ENCODE measurements at regions not wholly inside any gene's neighbourhood (a gene's known extent, or its start where the extent isn't known, plus 50 kb on each side); places are given as distances from the start of the nearest gene placed in this dataset.
"Not testable (repeated sequence)": the region's sequence is repeated elsewhere in the genome, so short reads cannot be mapped to it uniquely, and the experiment has no call there.

GRCh38 chr2:13443554-13444261 lies 727.0 kb downstream of the TRIB2 start:
- H3K27me3 Mint-ChIP-seq (ENCODE audit: low read depth); H3K4me1 Mint-ChIP-seq (ENCODE audit: low read depth); ATAC-seq; H3K4me3 Mint-ChIP-seq; H3K36me3 Mint-ChIP-seq (ENCODE audit: low read depth); H3K27ac Mint-ChIP-seq; H3K9me3 Mint-ChIP-seq (ENCODE audit: insufficient read depth); CTCF ChIA-PET; DNase-seq; POLR2A ChIA-PET: not testable (repeated sequence)

GRCh38 chr2:13462464-13462863 lies 745.7 kb downstream of the TRIB2 start:
- DNase-seq: no peak
- H3K36me3 Mint-ChIP-seq (ENCODE audit: low read depth): no peaks in the 10 kb centered on the region
- H3K9me3 Mint-ChIP-seq (ENCODE audit: insufficient read depth): no peaks in the 10 kb centered on the region
- no peaks in the 10 kb centered on the region for H3K27me3 Mint-ChIP-seq (ENCODE audit: low read depth)
- POLR2A ChIA-PET: no interaction called here
- H3K4me3 Mint-ChIP-seq: no peak overlapping the region
- ATAC-seq: no peak
- no peak overlapping the region for H3K27ac Mint-ChIP-seq
- CTCF ChIA-PET: no interaction called here
- H3K4me1 Mint-ChIP-seq (ENCODE audit: low read depth): no peaks in the 10 kb centered on the region

GRCh38 chr2:13466076-13466475 lies 749.3 kb downstream of the TRIB2 start:
- no peak for ATAC-seq

GRCh38 chr2:13474538-13474937 lies 757.8 kb downstream of the TRIB2 start:
- ATAC-seq: no peak
- Mint-ChIP-seq H3K4me1 (ENCODE audit: low read depth) (no peaks in the 10 kb centered on the region), H3K4me3 (no peak overlapping the region), H3K27ac (no peak overlapping the region), H3K27me3 (ENCODE audit: low read depth) (no peaks in the 10 kb centered on the region), H3K9me3 (ENCODE audit: insufficient read depth) (no peaks in the 10 kb centered on the region), H3K36me3 (ENCODE audit: low read depth) (no peaks in the 10 kb centered on the region)
- ChIA-PET POLR2A (no interaction called here), CTCF (no interaction called here)
- no peak for DNase-seq

More at GRCh38 chr2:13466076-13466475, 749.3 kb downstream of the TRIB2 start:
- no peaks in the 10 kb centered on the region for H3K36me3 Mint-ChIP-seq (ENCODE audit: low read depth)
- no peaks in the 10 kb centered on the region for H3K9me3 Mint-ChIP-seq (ENCODE audit: insufficient read depth)
- no peaks in the 10 kb centered on the region for H3K4me1 Mint-ChIP-seq (ENCODE audit: low read depth)
- H3K4me3 Mint-ChIP-seq: no peak overlapping the region
- H3K27ac Mint-ChIP-seq: no peak overlapping the region
- DNase-seq: no peak
- POLR2A ChIA-PET: no interaction called here
- CTCF ChIA-PET: no interaction called here
- no peaks in the 10 kb centered on the region for H3K27me3 Mint-ChIP-seq (ENCODE audit: low read depth)

GRCh38 chr2:13480057-13480456 lies 763.3 kb downstream of the TRIB2 start:
- Mint-ChIP-seq H3K27ac (no peak overlapping the region), H3K4me3 (no peak overlapping the region), H3K4me1 (ENCODE audit: low read depth) (no peaks in the 10 kb centered on the region), H3K27me3 (ENCODE audit: low read depth) (no peaks in the 10 kb centered on the region), H3K36me3 (ENCODE audit: low read depth) (no peaks in the 10 kb centered on the region), H3K9me3 (ENCODE audit: insufficient read depth) (peaks cover 3% of the 10 kb centered on the region)
- DNase-seq: no peak
- POLR2A ChIA-PET: no interaction called here
- CTCF ChIA-PET: no interaction called here
- ATAC-seq: no peak

- CTCF ChIA-PET: no interaction called here
These were observed 764.5 kb downstream of the TRIB2 start for GRCh38 chr2:13481201-13481600.

GRCh38 chr2:13485256-13485655 lies 768.5 kb downstream of the TRIB2 start:
- H3K27ac Mint-ChIP-seq: no peak overlapping the region
- H3K27me3 Mint-ChIP-seq (ENCODE audit: low read depth): no peaks in the 10 kb centered on the region
- H3K36me3 Mint-ChIP-seq (ENCODE audit: low read depth): no peaks in the 10 kb centered on the region
- no peak overlapping the region for H3K4me3 Mint-ChIP-seq
- ChIA-PET CTCF (no interaction called here), POLR2A (no interaction called here)
- no peaks in the 10 kb centered on the region for H3K4me1 Mint-ChIP-seq (ENCODE audit: low read depth)
- H3K9me3 Mint-ChIP-seq (ENCODE audit: insufficient read depth): peaks cover 3% of the 10 kb centered on the region
- DNase-seq (no peak), ATAC-seq (no peak)

More at GRCh38 chr2:13481201-13481600, 764.5 kb downstream of the TRIB2 start:
- POLR2A ChIA-PET: no interaction called here
- H3K9me3 Mint-ChIP-seq (ENCODE audit: insufficient read depth): peaks cover 3% of the 10 kb centered on the region
- no peak for ATAC-seq
- no peak overlapping the region for H3K4me3 Mint-ChIP-seq
- no peak overlapping the region for H3K27ac Mint-ChIP-seq
- DNase-seq: no peak
- H3K27me3 Mint-ChIP-seq (ENCODE audit: low read depth): no peaks in the 10 kb centered on the region
- no peaks in the 10 kb centered on the region for H3K4me1 Mint-ChIP-seq (ENCODE audit: low read depth)
- H3K36me3 Mint-ChIP-seq (ENCODE audit: low read depth): no peaks in the 10 kb centered on the region

- H3K9me3 Mint-ChIP-seq (ENCODE audit: insufficient read depth): peaks cover 5% of the 10 kb centered on the region
These were observed 772.2 kb downstream of the TRIB2 start for GRCh38 chr2:13488965-13489364.

GRCh38 chr2:13492262-13492661 lies 775.5 kb downstream of the TRIB2 start:
- H3K36me3 Mint-ChIP-seq (ENCODE audit: low read depth): no peaks in the 10 kb centered on the region
- no peaks in the 10 kb centered on the region for H3K4me1 Mint-ChIP-seq (ENCODE audit: low read depth)
- no peak for ATAC-seq

More at GRCh38 chr2:13488965-13489364, 772.2 kb downstream of the TRIB2 start:
- Mint-ChIP-seq H3K27me3 (ENCODE audit: low read depth) (no peaks in the 10 kb centered on the region), H3K36me3 (ENCODE audit: low read depth) (no peaks in the 10 kb centered on the region), H3K4me3 (no peak overlapping the region), H3K27ac (no peak overlapping the region), H3K4me1 (ENCODE audit: low read depth) (no peaks in the 10 kb centered on the region)
- no peak for DNase-seq
- no peak for ATAC-seq
- ChIA-PET CTCF (no interaction called here), POLR2A (no interaction called here)

GRCh38 chr2:13495051-13495450 lies 778.3 kb downstream of the TRIB2 start:
- H3K27ac Mint-ChIP-seq: no peak overlapping the region
- H3K36me3 Mint-ChIP-seq (ENCODE audit: low read depth): no peaks in the 10 kb centered on the region
- DNase-seq (no peak), ATAC-seq (no peak)
- H3K27me3 Mint-ChIP-seq (ENCODE audit: low read depth): no peaks in the 10 kb centered on the region
- no peaks in the 10 kb centered on the region for H3K4me1 Mint-ChIP-seq (ENCODE audit: low read depth)
- POLR2A ChIA-PET: no interaction called here
- H3K9me3 Mint-ChIP-seq (ENCODE audit: insufficient read depth): peaks cover 5% of the 10 kb centered on the region
- H3K4me3 Mint-ChIP-seq: no peak overlapping the region
- CTCF ChIA-PET: no interaction called here

More at GRCh38 chr2:13492262-13492661, 775.5 kb downstream of the TRIB2 start:
- H3K27ac Mint-ChIP-seq: no peak overlapping the region
- POLR2A ChIA-PET: no interaction called here
- DNase-seq: no peak
- no peak overlapping the region for H3K4me3 Mint-ChIP-seq
- H3K9me3 Mint-ChIP-seq (ENCODE audit: insufficient read depth): peaks cover 5% of the 10 kb centered on the region
- no peaks in the 10 kb centered on the region for H3K27me3 Mint-ChIP-seq (ENCODE audit: low read depth)
- CTCF ChIA-PET: no interaction called here

GRCh38 chr2:13504808-13505207 lies 788.1 kb downstream of the TRIB2 start:
- POLR2A ChIA-PET: no interaction called here
- H3K4me1 Mint-ChIP-seq (ENCODE audit: low read depth): no peaks in the 10 kb centered on the region
- no peak overlapping the region for H3K27ac Mint-ChIP-seq
- H3K4me3 Mint-ChIP-seq: no peak overlapping the region
- CTCF ChIA-PET: no interaction called here
- H3K36me3 Mint-ChIP-seq (ENCODE audit: low read depth): no peaks in the 10 kb centered on the region
- H3K27me3 Mint-ChIP-seq (ENCODE audit: low read depth): no peaks in the 10 kb centered on the region
- DNase-seq: no peak
- H3K9me3 Mint-ChIP-seq (ENCODE audit: insufficient read depth): no peaks in the 10 kb centered on the region
- no peak for ATAC-seq

GRCh38 chr2:13508671-13509070 lies 791.9 kb downstream of the TRIB2 start:
- Mint-ChIP-seq H3K27ac (no peak overlapping the region), H3K9me3 (ENCODE audit: insufficient read depth) (no peaks in the 10 kb centered on the region), H3K4me3 (no peak overlapping the region), H3K4me1 (ENCODE audit: low read depth) (no peaks in the 10 kb centered on the region), H3K27me3 (ENCODE audit: low read depth) (no peaks in the 10 kb centered on the region), H3K36me3 (ENCODE audit: low read depth) (no peaks in the 10 kb centered on the region)
- ChIA-PET CTCF (no interaction called here), POLR2A (no interaction called here)
- DNase-seq (no peak), ATAC-seq (no peak)

GRCh38 chr2:13515254-13515653 lies 798.5 kb downstream of the TRIB2 start:
- ATAC-seq (no peak), DNase-seq (no peak)
- H3K27ac Mint-ChIP-seq: no peak overlapping the region
- H3K4me1 Mint-ChIP-seq (ENCODE audit: low read depth): no peaks in the 10 kb centered on the region
- peaks cover 4% of the 10 kb centered on the region for H3K9me3 Mint-ChIP-seq (ENCODE audit: insufficient read depth)
- no peak overlapping the region for H3K4me3 Mint-ChIP-seq
- H3K36me3 Mint-ChIP-seq (ENCODE audit: low read depth): no peaks in the 10 kb centered on the region
- ChIA-PET POLR2A (no interaction called here), CTCF (no interaction called here)
- no peaks in the 10 kb centered on the region for H3K27me3 Mint-ChIP-seq (ENCODE audit: low read depth)

All from activated CD8-positive, alpha-beta T cell treated with anti-CD3 and anti-CD28 coated beads, Interleukin-2, amount 10 ng/mL, durations not matched to agents 7 days and 5 days (primary cell).